NCI-H146 treated with DMSO at 0.1 percent for 48 hours (cell line): ENCODE measurements at regions not wholly inside any gene's neighbourhood (a gene's known extent, or its start where the extent isn't known, plus 50 kb on each side); places are given as distances from the start of the nearest gene placed in this dataset.

ENCODE experiments used
- DNase-seq: peaks from one replicate; lab custom pipeline; 2025; ENCODE audit not compliant: unreplicated experiment; lab: John Stamatoyannopoulos, UW

DNA sequence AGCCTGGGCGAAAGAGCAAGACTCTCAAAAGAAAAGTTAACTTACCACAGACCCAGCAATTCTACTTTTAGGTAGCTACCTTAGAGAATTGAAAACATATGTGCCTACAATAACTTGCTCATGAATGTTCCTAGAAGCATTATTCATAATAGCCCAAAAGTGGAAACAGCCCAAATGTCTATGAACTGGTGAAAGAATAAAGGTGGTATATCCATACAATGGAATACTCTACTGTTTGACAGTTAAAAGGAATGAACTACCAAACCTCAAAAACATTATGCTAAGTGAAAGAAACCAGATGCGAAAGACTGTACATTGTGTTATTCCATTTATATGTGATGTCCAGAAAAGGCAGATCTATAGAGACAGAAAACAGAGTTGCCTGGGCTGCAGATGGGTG is 131.4 kb downstream of the UCHL1 start:
- no peak for DNase-seq

DNA sequence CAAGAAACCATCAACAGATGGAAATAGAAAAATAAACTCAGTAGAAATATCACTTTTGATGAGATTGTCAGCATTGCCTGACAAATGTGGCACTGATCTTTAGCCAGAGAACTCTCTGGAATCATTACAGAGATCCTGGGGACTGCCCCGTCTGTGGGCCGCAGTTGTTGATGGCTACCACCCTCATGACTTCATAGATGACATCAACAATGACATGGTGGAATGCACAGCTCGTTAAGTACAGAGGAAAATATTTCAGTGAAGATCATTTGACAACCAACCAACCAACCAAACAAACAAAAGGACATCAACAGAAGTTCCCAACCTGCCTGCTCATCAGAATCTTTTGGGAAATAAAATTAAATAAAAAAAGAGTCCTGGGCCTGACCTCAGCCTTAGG is 132.6 kb downstream of the UCHL1 start:
- no peak for DNase-seq

- no peak for DNase-seq
Measured at GRCh38 chr4:41390661-41391060, 133.9 kb downstream of the UCHL1 start.

GRCh38 chr4:41391271-41391670 is 134.5 kb downstream of the UCHL1 start:
- DNase-seq, result no peak

- DNase-seq, result no peak
Measured at GRCh38 chr4:41394481-41394894, 137.8 kb downstream of the UCHL1 start.

- no peak for DNase-seq
Measured at GRCh38 chr4:41396214-41396613, 139.5 kb downstream of the UCHL1 start.

- no peak for DNase-seq
Measured at GRCh38 chr4:41396869-41397268, 140.1 kb downstream of the UCHL1 start.

DNA sequence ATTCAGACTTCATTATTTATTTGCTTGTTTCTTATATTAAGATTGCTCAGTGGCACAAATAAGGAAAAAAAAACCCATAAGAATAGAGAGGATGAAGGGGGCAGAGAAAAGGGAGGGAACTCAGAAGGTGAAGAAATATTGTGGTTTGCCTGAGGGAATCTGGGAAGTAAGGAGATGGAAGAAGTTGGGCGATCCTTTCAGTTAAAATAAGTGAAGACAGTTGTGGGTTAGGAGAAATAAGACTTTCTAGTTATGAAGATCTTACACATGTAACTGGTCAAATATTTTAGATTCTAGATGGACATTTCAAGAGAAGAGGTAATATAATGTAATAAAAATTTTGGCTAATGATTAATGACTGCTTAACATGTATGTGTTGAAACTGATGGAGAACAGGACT is 138.7 kb upstream of the LIMCH1 start:
- DNase-seq, result no peak

GRCh38 chr4:41400296-41400695 is 137.7 kb upstream of the LIMCH1 start:
- no peak for DNase-seq

DNA sequence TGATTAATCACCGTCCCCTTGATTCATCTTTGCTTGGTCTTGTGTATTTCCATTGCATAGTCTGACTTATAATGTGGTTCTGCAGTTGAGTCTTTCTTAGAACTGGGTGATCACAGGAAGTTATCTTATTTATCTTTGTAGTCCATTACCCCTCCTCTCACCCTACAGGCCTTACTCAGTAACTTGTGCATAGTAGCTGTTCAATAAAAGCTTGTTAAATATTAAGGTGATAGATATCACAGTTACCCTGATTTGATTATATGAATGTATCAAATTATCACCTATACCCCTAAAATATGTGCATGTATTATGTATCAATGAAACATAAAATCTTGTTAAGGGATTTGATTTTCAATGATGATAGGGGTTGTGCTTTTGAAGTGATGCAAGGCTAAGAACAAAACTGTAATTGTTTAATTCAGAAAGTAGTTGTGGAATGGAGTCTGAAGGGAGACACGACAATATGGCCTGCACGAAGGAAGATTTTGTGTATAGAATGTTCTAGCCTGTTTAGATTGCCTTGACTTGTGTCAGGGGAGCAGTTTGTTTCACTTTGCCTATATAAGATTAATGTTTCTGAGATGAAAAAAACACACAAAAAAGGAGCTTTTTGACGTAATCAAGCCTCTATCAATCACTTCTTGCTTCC is 132.4 kb upstream of the LIMCH1 start:
- DNase-seq, result no peak

DNA sequence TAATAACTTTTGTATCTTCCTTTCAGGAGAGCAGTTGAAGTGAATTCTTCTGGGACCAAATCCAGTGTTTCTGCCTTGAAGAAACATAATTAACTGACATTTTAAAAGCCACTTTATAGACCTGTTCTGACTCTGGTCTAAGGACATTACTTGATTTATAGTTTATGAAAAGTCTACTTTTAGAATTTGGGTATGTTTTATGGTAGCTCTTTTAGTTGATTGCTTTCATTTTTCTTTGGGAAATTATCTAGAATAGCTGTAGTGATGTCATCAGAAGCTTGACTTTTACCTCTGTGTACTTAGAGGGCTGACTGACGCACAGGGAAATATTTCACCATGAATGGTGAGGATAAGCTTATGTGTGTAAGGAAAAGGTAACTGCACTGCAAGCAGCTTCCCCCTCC is 131.8 kb upstream of the LIMCH1 start:
- DNase-seq, result no peak

GRCh38 chr4:41408150-41408549 is 129.8 kb upstream of the LIMCH1 start:
- no peak for DNase-seq

GRCh38 chr4:41408859-41409593 is 128.9 kb upstream of the LIMCH1 start:
- no peak for DNase-seq

- DNase-seq, result no peak
Measured at GRCh38 chr4:41409594-41409895, 128.4 kb upstream of the LIMCH1 start.

DNA sequence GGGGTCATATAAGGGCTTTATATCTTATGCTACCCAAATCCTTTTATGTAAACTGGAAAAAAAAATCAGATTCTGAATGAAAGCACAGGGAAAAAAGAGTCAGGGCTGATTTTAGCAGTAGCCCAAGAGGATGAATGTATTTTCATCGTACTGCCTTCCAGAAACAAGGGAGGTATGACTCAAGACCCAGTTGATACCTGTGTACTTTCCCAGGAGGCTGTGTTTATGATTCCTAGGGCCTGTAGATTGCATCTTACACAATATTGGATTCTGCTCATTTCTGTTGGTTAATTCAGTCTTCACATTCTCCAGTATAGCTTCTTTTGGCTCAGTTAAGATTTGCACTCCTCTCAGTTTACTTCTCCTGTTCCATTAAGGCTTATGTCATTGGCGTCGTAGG is 127.9 kb upstream of the LIMCH1 start:
- no peak for DNase-seq

DNA sequence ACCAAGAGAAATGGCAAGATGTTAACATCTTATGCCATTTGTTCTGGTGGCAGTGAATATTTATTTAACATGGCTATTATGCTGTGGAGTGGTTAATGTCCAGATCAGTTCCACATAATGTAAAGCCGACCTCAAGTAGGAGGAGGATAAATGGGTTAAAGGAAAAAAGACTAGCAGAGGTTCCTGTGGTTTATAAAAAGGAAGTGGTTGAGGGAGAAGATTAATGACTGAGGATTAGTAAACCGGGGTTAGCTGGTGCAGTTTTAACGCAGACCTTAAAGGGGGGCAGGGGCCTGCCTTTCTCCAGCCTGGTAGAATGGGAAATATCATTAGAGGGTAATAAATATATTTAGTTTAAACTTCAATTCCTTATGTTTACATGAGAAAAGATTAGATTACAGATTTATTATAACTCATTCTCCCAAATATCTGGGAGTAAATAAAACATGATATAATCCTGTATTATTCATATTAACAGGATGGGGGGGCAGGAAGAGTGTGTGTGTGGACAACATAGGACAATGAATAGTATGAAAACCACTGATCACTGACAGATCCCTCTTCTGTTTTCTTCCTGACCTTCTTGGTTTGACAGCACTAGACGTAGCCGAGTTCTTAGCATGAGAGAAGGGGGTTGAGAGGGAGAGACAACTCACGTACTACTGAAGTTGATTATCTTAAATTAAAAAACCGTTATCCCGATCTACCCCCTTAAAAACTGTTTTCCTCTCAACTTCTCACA is 124.1 kb upstream of the LIMCH1 start:
- no peak for DNase-seq

- DNase-seq, result no peak
Measured at GRCh38 chr4:41414412-41414779, 123.6 kb upstream of the LIMCH1 start.

DNA sequence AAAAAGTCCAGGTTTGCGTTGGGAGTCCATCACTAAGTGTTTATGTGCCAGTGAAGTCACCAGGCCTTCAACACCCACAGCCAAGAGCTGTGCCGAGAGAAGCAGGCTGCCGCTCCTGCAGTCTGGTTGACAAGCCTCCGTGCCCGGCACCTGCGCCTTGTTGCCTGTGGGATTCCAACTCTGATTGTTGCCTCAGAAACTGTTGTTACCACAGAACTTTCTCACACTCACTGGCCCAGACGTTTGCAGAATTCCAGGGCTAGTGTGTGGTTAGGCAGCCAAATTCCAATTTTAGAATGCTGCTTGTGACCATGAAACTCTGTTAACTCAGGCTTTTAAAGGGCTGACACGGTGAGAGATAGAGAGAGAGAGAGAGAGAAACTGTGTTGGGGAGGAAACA is 119.5 kb upstream of the LIMCH1 start:
- no peak for DNase-seq

- no peak for DNase-seq
Measured at GRCh38 chr4:41420541-41420940, 117.4 kb upstream of the LIMCH1 start.

GRCh38 chr4:41423117-41423516 is 114.8 kb upstream of the LIMCH1 start:
- DNase-seq, result no peak

DNA sequence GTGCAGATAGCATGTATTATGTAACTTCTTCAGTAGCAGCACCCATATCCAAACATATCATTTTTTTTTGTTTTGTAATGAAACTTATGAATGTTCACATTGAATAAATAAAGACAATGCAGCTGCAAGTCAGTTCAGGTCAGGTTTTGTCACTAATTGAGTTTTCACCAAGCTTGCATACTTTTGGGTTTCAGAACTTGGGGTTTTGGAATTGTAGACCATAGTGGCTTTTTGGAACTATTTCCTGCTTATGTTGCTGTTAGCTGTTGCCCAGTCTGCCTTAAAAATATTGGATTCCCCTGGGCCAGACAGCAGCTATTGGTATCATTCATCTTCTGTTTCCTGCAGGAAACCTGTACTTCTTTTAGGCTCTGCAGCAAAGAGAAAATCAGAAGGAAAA is 113.4 kb upstream of the LIMCH1 start:
- DNase-seq, result no peak

DNA sequence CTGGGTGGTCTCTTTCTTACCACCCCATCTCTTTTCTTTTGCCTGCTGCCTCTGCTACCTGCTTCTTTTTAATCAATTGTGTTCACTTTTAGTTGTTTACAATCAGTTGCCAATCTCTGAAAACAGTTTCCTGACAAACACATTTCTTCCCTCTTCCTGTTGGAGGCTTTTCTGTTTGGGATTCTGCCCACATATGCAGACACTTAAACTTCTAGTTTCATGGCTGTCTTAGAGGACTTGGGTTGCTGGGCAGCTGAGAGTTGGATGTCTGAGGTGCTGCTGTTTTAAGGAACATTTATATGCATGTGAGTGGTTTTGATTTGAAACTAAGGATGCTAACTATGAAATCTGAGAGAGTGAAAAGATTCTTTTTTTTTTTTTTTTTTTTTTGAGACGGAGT is 112.3 kb upstream of the LIMCH1 start:
- no peak for DNase-seq
